Lung (tissue), 11 donors: ENCODE measurements at regions not wholly inside any gene's neighbourhood (a gene's known extent, or its start where the extent isn't known, plus 50 kb on each side); places are given as distances from the start of the nearest gene placed in this dataset.

Experiments used
- ATAC-seq: fragments of 200-7000 bp; cut with Tn5 transposase; one replicate; pipeline ENCODE4 v1.9.1; 2020; ENCODE audit warnings: moderate number of reproducible peaks; ENCODE audit not compliant: insufficient read depth, low FRiP score
- DNase-seq, 3 donors: peaks; one replicate each; pipeline ENCODE4 v3.0.0-alpha.2; 2013 to 2017
- H3K27ac ChIP-seq, 2 donors: one replicate each; pipeline ENCODE4 v1.5.1; 2013; ENCODE audit warnings: mild to moderate bottlenecking in 2 of 2, moderate library complexity in 2 of 2, control low read depth in 1 of 2, inconsistent platforms in 1 of 2, low read depth in 1 of 2, low read length in 1 of 2
- H3K27me3 ChIP-seq, 3 donors: one replicate each; pipeline ENCODE4 v1.5.1; 2013; ENCODE audit warnings: low read length in 2 of 3; ENCODE audit not compliant: control insufficient read depth in 3 of 3, insufficient read depth in 3 of 3
- H3K36me3 ChIP-seq, 4 donors: one replicate each; pipeline ENCODE4 v1.5.1; 2013; ENCODE audit warnings: low read length in 4 of 4, mild to moderate bottlenecking in 1 of 4, moderate library complexity in 1 of 4; ENCODE audit not compliant: control insufficient read depth in 4 of 4, insufficient read depth in 4 of 4
- H3K4me1 ChIP-seq, 5 donors: one replicate each; pipeline ENCODE4 v1.5.1; 2013; ENCODE audit warnings: low read length in 5 of 5, mild to moderate bottlenecking in 2 of 5, moderate library complexity in 1 of 5; ENCODE audit not compliant: control insufficient read depth in 5 of 5, insufficient read depth in 5 of 5
- H3K4me3 ChIP-seq: one replicate; pipeline ENCODE4 v1.5.1; 2013; ENCODE audit warnings: mild to moderate bottlenecking, control low read depth, moderate library complexity
- H3K9ac ChIP-seq, 2 donors: one replicate each; pipeline ENCODE4 v1.5.1; 2013; ENCODE audit warnings: low read length in 2 of 2, control low read depth in 1 of 2; ENCODE audit not compliant: insufficient read depth in 1 of 2
- H3K9me3 ChIP-seq, 4 donors: one replicate each; pipeline ENCODE4 v1.5.1; 2013; ENCODE audit warnings: low read length in 3 of 4, mild to moderate bottlenecking in 1 of 4, moderate library complexity in 1 of 4; ENCODE audit not compliant: control insufficient read depth in 4 of 4, insufficient read depth in 3 of 4
- WGBS, 2 donors: extraction: QIAGEN DNeasy Blood & Tissue Kit; methylation state at CpG; one replicate each; pipeline ENCODE4 v1.1.7; 2013; 5-methylcytosine and 5-hydroxymethylcytosine counted together
- TF ChIP-seq, protein P1 (sequence below): IDR thresholded peaks from 2 replicates; pipeline ENCODE4 v1.5.1; 2012; ENCODE audit warnings: mild to moderate bottlenecking; ENCODE audit errors: control extremely low read depth, extremely low read depth
- donor health status: control.
- donor health status: control.
- donor health status: Bipolar disorder and iron deficiency.
- donor health status: healthy.
- donor health status: DM: yes; HTN: yes; CAD: no.

DNA sequence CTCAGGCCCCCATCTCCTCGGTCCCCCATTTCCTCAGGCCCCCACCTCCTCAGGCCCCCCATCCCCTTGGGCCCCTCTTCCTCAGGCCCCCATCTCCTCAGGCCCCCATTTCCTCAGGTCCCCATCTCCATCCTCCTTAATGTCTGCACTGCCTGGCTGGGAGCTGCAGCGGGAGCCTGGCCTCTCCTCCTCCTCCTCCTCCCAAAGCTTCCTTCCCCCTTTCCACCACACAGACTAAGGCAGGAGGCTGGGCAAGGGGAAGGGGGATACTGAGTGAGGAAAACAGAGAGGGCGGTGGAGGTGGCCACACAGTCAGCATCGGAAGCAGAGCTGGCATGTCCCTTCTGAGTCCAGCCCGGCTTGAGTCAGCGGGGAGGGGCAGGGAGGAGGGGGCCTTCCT, 122.6 kb upstream of the RPS6KA2 start:
- WGBS, 2 donors, result 74 to 75% methylated on average over 6 of the region's 6 CpGs

DNA sequence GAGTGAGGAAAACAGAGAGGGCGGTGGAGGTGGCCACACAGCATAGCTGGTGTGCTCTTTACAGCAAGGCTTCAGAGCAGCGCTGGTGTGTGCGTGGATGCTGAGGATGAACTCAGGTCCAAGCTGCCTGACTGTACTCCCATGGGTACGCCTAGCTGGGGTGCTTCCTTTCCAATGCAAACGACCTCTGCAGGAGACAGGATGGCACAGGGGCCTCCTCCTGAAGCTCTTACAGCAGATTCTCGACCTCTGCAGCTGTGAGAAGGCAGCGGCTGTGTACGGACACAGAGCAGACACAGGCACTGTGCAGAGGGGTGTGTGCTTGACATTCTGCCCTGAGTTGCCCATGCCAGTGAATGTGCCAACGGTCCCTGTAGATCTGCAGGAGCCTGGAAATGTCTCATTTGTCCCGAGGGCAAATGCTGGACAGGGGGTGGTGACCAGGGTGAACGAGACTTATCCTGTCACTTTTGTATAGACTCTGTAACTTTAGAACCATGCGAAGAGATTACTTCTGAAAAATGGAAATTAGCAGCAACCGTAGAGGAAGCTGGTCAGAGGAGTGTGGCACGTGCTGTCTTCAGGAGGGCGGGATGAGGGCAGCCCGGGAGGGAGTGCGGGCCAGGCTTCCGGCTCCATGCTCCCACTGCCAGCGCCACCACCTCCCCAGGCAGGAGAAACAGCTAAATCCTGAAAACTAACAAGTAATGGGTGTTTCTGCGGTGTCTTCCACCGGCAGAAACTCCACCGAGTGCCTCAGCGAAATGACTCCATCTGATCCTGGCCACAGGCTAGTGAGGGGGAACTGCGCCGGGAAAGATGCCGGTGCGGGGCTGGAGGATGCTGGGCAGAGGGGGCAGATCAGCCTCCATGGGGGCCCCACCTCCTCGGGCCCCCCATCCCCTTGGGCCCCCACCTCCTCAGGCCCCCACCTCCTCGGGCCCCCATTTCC, 120.9 kb upstream of the RPS6KA2 start:
- H3K36me3 ChIP-seq, result no peaks in the 10 kb centered on the region
- no peak overlapping the region for H3K9ac ChIP-seq
- H3K9me3 ChIP-seq, result peaks cover 0 to 4% (median 0%) of the 10 kb centered on the region in 4 donors
- H3K27me3 ChIP-seq, result no peaks in the 10 kb centered on the region
- no peak overlapping the region for H3K4me3 ChIP-seq
- WGBS, 2 donors, result 70 to 85% methylated on average over 28 to 29 of the region's 29 CpGs
- peaks cover 0 to 4% (median 0%) of the 10 kb centered on the region in 5 donors for H3K4me1 ChIP-seq
- ATAC-seq, result no peak
- DNase-seq, result peak in 1 of 3 donors; percentile 9
- TF ChIP-seq, protein P1, sequence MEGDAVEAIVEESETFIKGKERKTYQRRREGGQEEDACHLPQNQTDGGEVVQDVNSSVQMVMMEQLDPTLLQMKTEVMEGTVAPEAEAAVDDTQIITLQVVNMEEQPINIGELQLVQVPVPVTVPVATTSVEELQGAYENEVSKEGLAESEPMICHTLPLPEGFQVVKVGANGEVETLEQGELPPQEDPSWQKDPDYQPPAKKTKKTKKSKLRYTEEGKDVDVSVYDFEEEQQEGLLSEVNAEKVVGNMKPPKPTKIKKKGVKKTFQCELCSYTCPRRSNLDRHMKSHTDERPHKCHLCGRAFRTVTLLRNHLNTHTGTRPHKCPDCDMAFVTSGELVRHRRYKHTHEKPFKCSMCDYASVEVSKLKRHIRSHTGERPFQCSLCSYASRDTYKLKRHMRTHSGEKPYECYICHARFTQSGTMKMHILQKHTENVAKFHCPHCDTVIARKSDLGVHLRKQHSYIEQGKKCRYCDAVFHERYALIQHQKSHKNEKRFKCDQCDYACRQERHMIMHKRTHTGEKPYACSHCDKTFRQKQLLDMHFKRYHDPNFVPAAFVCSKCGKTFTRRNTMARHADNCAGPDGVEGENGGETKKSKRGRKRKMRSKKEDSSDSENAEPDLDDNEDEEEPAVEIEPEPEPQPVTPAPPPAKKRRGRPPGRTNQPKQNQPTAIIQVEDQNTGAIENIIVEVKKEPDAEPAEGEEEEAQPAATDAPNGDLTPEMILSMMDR, result no peak
- H3K27ac ChIP-seq, result no peak overlapping the region

More for the DNA sequence above, 122.6 kb upstream of the RPS6KA2 start:
- Histone ChIP-seq H3K9ac (no peak overlapping the region), H3K27me3 (no peaks in the 10 kb centered on the region), H3K4me3 (no peak overlapping the region), H3K4me1 (no peaks in the 10 kb centered on the region), H3K9me3 (peaks cover 0 to 3% (median 0%) of the 10 kb centered on the region in 4 donors), H3K36me3 (no peaks in the 10 kb centered on the region), H3K27ac (no peak overlapping the region)
- TF ChIP-seq, protein P1, result no peak
- DNase-seq (no peak), ATAC-seq (no peak)

DNA sequence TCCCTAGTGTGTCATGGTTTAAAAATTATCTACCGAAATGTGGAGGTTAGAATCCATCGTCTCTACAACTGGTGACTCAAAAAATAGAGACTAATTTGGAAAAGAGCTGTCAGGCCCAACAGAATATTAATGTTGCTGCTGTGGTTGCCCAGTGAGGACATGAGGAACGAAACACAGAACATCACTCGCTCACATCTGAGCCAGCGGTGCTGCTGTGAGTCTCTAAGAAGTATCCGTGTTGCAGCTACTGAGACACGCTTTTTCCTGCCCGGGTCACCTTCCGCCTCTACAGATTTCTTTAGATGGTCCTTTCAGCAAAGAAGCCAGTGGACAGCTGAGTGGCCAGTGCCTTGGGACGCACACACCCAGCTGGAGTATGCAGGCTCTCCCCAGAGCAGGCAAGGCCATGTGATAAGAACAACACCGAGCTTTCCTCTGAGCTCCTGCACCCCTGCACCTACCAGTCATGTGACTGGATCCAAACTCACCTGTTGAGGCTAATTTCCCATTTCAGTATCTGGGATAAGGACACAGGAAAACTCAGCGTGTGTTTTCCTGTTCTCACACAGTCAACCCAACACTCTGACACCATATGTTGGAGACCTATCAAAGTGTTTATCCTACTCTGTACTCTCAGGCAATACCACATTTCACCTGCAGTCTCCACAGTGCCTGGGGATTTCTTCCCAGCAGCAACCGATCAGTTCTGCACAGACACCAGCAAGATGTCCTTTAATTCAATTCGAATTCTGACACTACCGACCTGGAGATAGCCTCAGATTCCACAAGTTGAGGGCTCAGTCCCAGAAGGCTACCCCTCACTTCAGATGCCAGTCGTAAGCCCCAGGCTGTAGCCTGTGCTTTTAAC, 119.0 kb upstream of the RPS6KA2 start:
- Histone ChIP-seq H3K27ac (no peak overlapping the region), H3K9me3 (peaks cover 0 to 4% (median 0%) of the 10 kb centered on the region in 4 donors), H3K36me3 (no peaks in the 10 kb centered on the region), H3K4me1 (peaks cover 0 to 5% (median 0%) of the 10 kb centered on the region in 5 donors), H3K27me3 (no peaks in the 10 kb centered on the region), H3K4me3 (no peak overlapping the region), H3K9ac (no peak overlapping the region)
- WGBS, 2 donors, result 91 to 94% methylated on average over 16 of the region's 16 CpGs
- no peak for ATAC-seq
- peak in 1 of 3 donors; percentile 3 for DNase-seq
- TF ChIP-seq, protein P1, result no peak
